ENCODE measurements at regions not wholly inside any gene's neighbourhood (a gene's known extent, or its start where the extent isn't known, plus 50 kb on each side); places are given as distances from the start of the nearest gene placed in this dataset.
A peak's percentile ranks its signal among the peaks of the same experiment; 100 is the strongest.

GRCh38 chr10:53528974-53529373 is 756.4 kb upstream of the MBL2 start:
- Histone ChIP-seq H2BK15ac (ENCODE audit: low read depth, low read length) (no peak overlapping the region), H3K79me2 (ENCODE audit: insufficient read depth, low read length) (no peaks in the 10 kb centered on the region), H3K56ac (ENCODE audit: insufficient read length, low read depth, low read length) (no peak overlapping the region), H2BK12ac (ENCODE audit: insufficient read length, low read depth, low read length) (no peak overlapping the region), H4K8ac (replicated peaks; ENCODE audit: insufficient read length, low read depth, low read length) (no peak overlapping the region), H3K27ac (ENCODE audit: insufficient read length, low read depth, low read length) (no peak overlapping the region), H2AFZ (ENCODE audit: low read length) (no peak overlapping the region), H3K18ac (ENCODE audit: insufficient read length, low read depth, low read length) (no peak overlapping the region), H2BK20ac (ENCODE audit: low read depth, low read length, poor library complexity, severe bottlenecking) (no peak overlapping the region), H3K14ac (ENCODE audit: insufficient read depth, low read length) (no peak overlapping the region), H3T11ph (ENCODE audit: low read length) (no peak overlapping the region), H3K23me2 (ENCODE audit: insufficient read length, low read depth, low read length, poor library complexity, severe bottlenecking) (no peaks in the 10 kb centered on the region), H3K27me3 (ENCODE audit: insufficient read depth, low read length) (no peaks in the 10 kb centered on the region), H3K4me1 (ENCODE audit: insufficient read depth, low read length) (no peaks in the 10 kb centered on the region), H3K9ac (ENCODE audit: extremely low read depth, insufficient read length, low read length) (no peak overlapping the region), H2BK5ac (ENCODE audit: insufficient read length, low read length) (no peak overlapping the region), H2AK5ac (ENCODE audit: insufficient read length, low read length) (no peak overlapping the region), H2BK120ac (ENCODE audit: low read depth, low read length, poor library complexity, severe bottlenecking) (no peak overlapping the region), H3K9me3 (ENCODE audit: control insufficient read depth, low read depth, low read length) (no peaks in the 10 kb centered on the region), H3K4me2 (ENCODE audit: insufficient read depth, insufficient read length, low read length) (no peak overlapping the region), H3K4ac (ENCODE audit: low read depth, low read length) (no peak overlapping the region), H4K20me1 (ENCODE audit: control insufficient read depth, insufficient read depth, insufficient read length) (no peaks in the 10 kb centered on the region), H3K79me1 (ENCODE audit: insufficient read depth, low read depth, low read length, poor library complexity, severe bottlenecking) (no peaks in the 10 kb centered on the region), H4K91ac (ENCODE audit: insufficient read length, low read depth, low read length) (no peak overlapping the region), H4K5ac (ENCODE audit: insufficient read length, low read depth, low read length) (no peak overlapping the region), H3K23ac (ENCODE audit: insufficient read length, low read depth, low read length) (no peak overlapping the region)
- H3K36me3 Mint-ChIP-seq (ENCODE audit: insufficient read depth in 1 of 3, low read depth in 3 of 3): peaks cover 5 to 15% (median 6%) of the 10 kb centered on the region in 3 experiments
- H3K4me1 Mint-ChIP-seq: peaks cover 7 to 13% of the 10 kb centered on the region in 2 experiments
- DNase-seq: no peak
- H3K9me3 Mint-ChIP-seq: 0 out of 5 replicates have a peak, but pooled peaks cover 0 to 2% of the 10 kb centered on the region in 2 experiments
- no peak overlapping the region for H3K4me3 Mint-ChIP-seq
- peak overlapping the region in 2 of 3 experiments; percentile 87 to 93; a peak in 4 of 7 replicates for H3K27ac Mint-ChIP-seq
- H3K27me3 Mint-ChIP-seq (ENCODE audit: low read depth): no peaks in the 10 kb centered on the region
- WGBS (ENCODE audit: extremely low coverage, insufficient read length, low lambda C conversion rate): no CpG with 5 or more reads among the region's 2 CpGs
- TF ChIP-seq CTCF (conservative IDR thresholded peaks at IDR 0.05): no peak
